Left lung (tissue), 4 donors: ENCODE measurements at regions not wholly inside any gene's neighbourhood (a gene's known extent, or its start where the extent isn't known, plus 50 kb on each side); places are given as distances from the start of the nearest gene placed in this dataset.
"Not testable (repeated sequence)": the region's sequence is repeated elsewhere in the genome, so short reads cannot be mapped to it uniquely, and the experiment has no call there.

Source experiments
- ATAC-seq: fragments of 200-7000 bp; cut with Tn5 transposase; one replicate; pipeline ENCODE4 v1.9.1; 2020; ENCODE audit warnings: moderate library complexity
- DNase-seq, 4 donors: peaks; one replicate each; pipeline ENCODE4 v3.0.0-alpha.2; 2013 to 2020
- H3K27ac ChIP-seq, 2 donors: fragments of 200-600 bp; sonication (generic) in 1 of 2; one replicate each; pipeline versions ENCODE4 v1.5.0 to v1.8.0; 2020 to 2021
- H3K27me3 ChIP-seq, 2 donors: fragments of 200-600 bp; sonication (generic) in 1 of 2; one replicate each; pipeline versions ENCODE4 v1.5.0 to v1.8.0; 2020 to 2021
- H3K36me3 ChIP-seq, 2 donors: fragments of 200-600 bp; sonication (generic) in 1 of 2; one replicate each; pipeline versions ENCODE4 v1.5.0 to v1.8.0; 2020 to 2021
- H3K4me1 ChIP-seq, 2 donors: fragments of 200-600 bp; one replicate each; pipeline ENCODE4 v1.8.0; 2021
- H3K4me3 ChIP-seq, 2 donors: fragments of 200-600 bp; sonication (generic) in 1 of 2; one replicate each; pipeline versions ENCODE4 v1.5.0 to v1.8.0; 2020 to 2021; ENCODE audit warnings: mild to moderate bottlenecking in 1 of 2
- H3K9me3 ChIP-seq, 2 donors: fragments of 200-600 bp; sonication (generic) in 1 of 2; one replicate each; pipeline versions ENCODE4 v1.5.0 to v1.8.0; 2020 to 2021
- CTCF ChIP-seq, 2 donors: fragments of 200-600 bp; sonication (generic) in 1 of 2; IDR thresholded peaks; one replicate each; pipeline versions ENCODE4 v1.5.0 to v1.8.0; 2021; ENCODE audit warnings: antibody characterized with exemption in 2 of 2
- intact Hi-C, 2 donors: fragments of 100-400 bp; cut with DNase I; formaldehyde crosslinking; loops; one replicate each; pipeline versions ENCODE4 v1.11.2 to v1.14.2; 2022
- donor health status: DM: no; HTN: yes; CAD: no.
- donor health status: DM: no; HTN: no; CAD: no.

GRCh38 chr1:221965252-221965651 is 223.4 kb upstream of the DUSP10 start:
- H3K36me3 ChIP-seq, result no peaks in the 10 kb centered on the region
- no peaks in the 10 kb centered on the region for H3K9me3 ChIP-seq
- H3K27me3 ChIP-seq, result no peaks in the 10 kb centered on the region
- peak in 1 of 4 donors; percentile 3 for DNase-seq
- intact Hi-C loops, result no loop called here
- TF ChIP-seq CTCF (IDR thresholded peaks at IDR 0.05), result no peak
- ATAC-seq, result peak; percentile 85
- no peak overlapping the region for H3K4me3 ChIP-seq
- peak overlapping the region; percentile 48 to 55 for H3K27ac ChIP-seq
- H3K4me1 ChIP-seq, result peaks cover 11 to 26% of the 10 kb centered on the region in 2 donors

GRCh38 chr1:221963742-221964141 is 221.9 kb upstream of the DUSP10 start:
- no peak for TF ChIP-seq CTCF (IDR thresholded peaks at IDR 0.05)
- no peaks in the 10 kb centered on the region for H3K27me3 ChIP-seq
- no peak overlapping the region for H3K27ac ChIP-seq
- H3K4me3 ChIP-seq, result no peak overlapping the region
- peaks cover 11 to 22% of the 10 kb centered on the region in 2 donors for H3K4me1 ChIP-seq
- intact Hi-C loops, result no loop called here
- H3K9me3 ChIP-seq, result no peaks in the 10 kb centered on the region
- DNase-seq (no peak), ATAC-seq (no peak)
- H3K36me3 ChIP-seq, result no peaks in the 10 kb centered on the region

GRCh38 chr1:221962385-221962784 is 220.5 kb upstream of the DUSP10 start:
- H3K27ac ChIP-seq, result peak overlapping the region; percentile 57 to 60

GRCh38 chr1:221961532-221962292 is 219.8 kb upstream of the DUSP10 start:
- DNase-seq (peak in 2 of 4 donors; percentile 5 to 72), ATAC-seq (peak; percentile 91)
- TF ChIP-seq CTCF (IDR thresholded peaks at IDR 0.05), result no peak
- peak overlapping the region; percentile 57 to 60 for H3K27ac ChIP-seq
- peaks cover 11 to 22% of the 10 kb centered on the region in 2 donors for H3K4me1 ChIP-seq
- H3K9me3 ChIP-seq, result no peaks in the 10 kb centered on the region
- intact Hi-C loops, result no loop called here
- no peaks in the 10 kb centered on the region for H3K36me3 ChIP-seq
- H3K4me3 ChIP-seq, result no peak overlapping the region
- no peaks in the 10 kb centered on the region for H3K27me3 ChIP-seq

More at GRCh38 chr1:221962385-221962784, 220.5 kb upstream of the DUSP10 start:
- peaks cover 11 to 22% of the 10 kb centered on the region in 2 donors for H3K4me1 ChIP-seq
- TF ChIP-seq CTCF (IDR thresholded peaks at IDR 0.05), result no peak
- no peak overlapping the region for H3K4me3 ChIP-seq
- intact Hi-C loops, result no loop called here
- H3K9me3 ChIP-seq, result no peaks in the 10 kb centered on the region
- H3K27me3 ChIP-seq, result no peaks in the 10 kb centered on the region
- no peak for ATAC-seq
- DNase-seq, result no peak
- H3K36me3 ChIP-seq, result no peaks in the 10 kb centered on the region

GRCh38 chr1:221958161-221958562 is 216.3 kb upstream of the DUSP10 start:
- intact Hi-C loops, H3K4me3 ChIP-seq, ATAC-seq, DNase-seq, H3K27ac ChIP-seq, H3K36me3 ChIP-seq, H3K9me3 ChIP-seq, H3K27me3 ChIP-seq: not testable (repeated sequence)
- H3K4me1 ChIP-seq, result peaks cover 8 to 22% of the 10 kb centered on the region in 2 donors

GRCh38 chr1:221957350-221957749 is 215.5 kb upstream of the DUSP10 start:
- intact Hi-C loops, H3K36me3 ChIP-seq, DNase-seq, ATAC-seq, H3K27ac ChIP-seq, H3K9me3 ChIP-seq, H3K4me3 ChIP-seq, H3K27me3 ChIP-seq: not testable (repeated sequence)
- peaks cover 8 to 16% of the 10 kb centered on the region in 2 donors for H3K4me1 ChIP-seq
